Upper lobe of right lung (tissue), 1 donor: ENCODE measurements at regions not wholly inside any gene's neighbourhood (a gene's known extent, or its start where the extent isn't known, plus 50 kb on each side); places are given as distances from the start of the nearest gene placed in this dataset.

Experiments
- ATAC-seq: fragments of 200-7000 bp; cut with Tn5 transposase; one replicate; pipeline ENCODE4 v1.9.1; 2020; ENCODE audit warnings: mild to moderate bottlenecking, moderate library complexity
- DNase-seq: peaks from one replicate; pipeline ENCODE4 v3.0.0-alpha.2; 2020
- H3K27ac ChIP-seq: fragments of 200-600 bp; one replicate; pipeline ENCODE4 v1.8.0; 2022
- H3K27me3 ChIP-seq: fragments of 200-600 bp; one replicate; pipeline ENCODE4 v1.8.0; 2022; ENCODE audit warnings: mild to moderate bottlenecking
- H3K36me3 ChIP-seq: fragments of 200-600 bp; one replicate; pipeline ENCODE4 v1.8.0; 2022
- H3K4me1 ChIP-seq: fragments of 200-600 bp; one replicate; pipeline ENCODE4 v1.8.0; 2022
- H3K4me3 ChIP-seq: fragments of 200-600 bp; one replicate; pipeline ENCODE4 v1.8.0; 2022; ENCODE audit warnings: mild to moderate bottlenecking
- H3K9me3 ChIP-seq: fragments of 200-600 bp; one replicate; pipeline ENCODE4 v1.8.0; 2022
- intact Hi-C: fragments of 100-400 bp; cut with DNase I; formaldehyde crosslinking; loops from one replicate; pipeline ENCODE4 v1.11.0; 2022
- TF ChIP-seq, protein P1 (sequence below): fragments of 200-600 bp; IDR thresholded peaks from one replicate; pipeline ENCODE4 v1.8.0; 2022; ENCODE audit warnings: antibody characterized with exemption
- donor health status: DM: no; HTN: yes; CAD: no; lungs with severe emphysema.

DNA sequence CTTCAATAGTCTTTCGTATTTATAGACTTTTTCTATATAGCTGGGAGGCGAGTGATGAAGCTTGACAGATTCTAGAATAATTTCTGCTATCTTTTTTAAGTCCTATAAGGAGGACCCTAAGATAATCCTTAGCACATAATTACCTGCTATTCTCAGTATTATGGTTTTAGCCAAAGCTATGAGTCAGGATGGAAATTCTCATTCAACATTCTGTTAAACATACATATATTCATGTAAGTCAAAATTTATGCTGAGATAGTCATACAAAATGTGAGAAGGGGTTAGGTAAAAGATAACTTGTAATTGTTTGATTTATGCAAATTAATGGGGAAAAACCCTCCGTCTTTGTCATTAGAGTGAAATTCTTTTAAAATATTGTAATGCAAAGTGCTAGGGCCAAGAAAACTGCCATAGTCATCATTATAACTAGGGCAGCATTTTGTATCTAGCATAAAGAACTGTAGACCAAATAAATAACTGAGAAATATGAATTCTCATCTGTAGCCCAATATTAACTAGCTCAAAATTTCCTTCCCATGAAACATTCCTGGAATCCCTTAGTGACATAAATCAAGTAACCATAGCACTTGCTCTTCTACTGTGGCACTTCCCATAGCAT is 118.5 kb downstream of the MRPS30 start:
- Histone ChIP-seq H3K9me3 (no peaks in the 10 kb centered on the region), H3K27ac (no peak overlapping the region), H3K27me3 (no peaks in the 10 kb centered on the region), H3K36me3 (no peaks in the 10 kb centered on the region), H3K4me3 (no peak overlapping the region), H3K4me1 (no peaks in the 10 kb centered on the region)
- TF ChIP-seq, protein P1, sequence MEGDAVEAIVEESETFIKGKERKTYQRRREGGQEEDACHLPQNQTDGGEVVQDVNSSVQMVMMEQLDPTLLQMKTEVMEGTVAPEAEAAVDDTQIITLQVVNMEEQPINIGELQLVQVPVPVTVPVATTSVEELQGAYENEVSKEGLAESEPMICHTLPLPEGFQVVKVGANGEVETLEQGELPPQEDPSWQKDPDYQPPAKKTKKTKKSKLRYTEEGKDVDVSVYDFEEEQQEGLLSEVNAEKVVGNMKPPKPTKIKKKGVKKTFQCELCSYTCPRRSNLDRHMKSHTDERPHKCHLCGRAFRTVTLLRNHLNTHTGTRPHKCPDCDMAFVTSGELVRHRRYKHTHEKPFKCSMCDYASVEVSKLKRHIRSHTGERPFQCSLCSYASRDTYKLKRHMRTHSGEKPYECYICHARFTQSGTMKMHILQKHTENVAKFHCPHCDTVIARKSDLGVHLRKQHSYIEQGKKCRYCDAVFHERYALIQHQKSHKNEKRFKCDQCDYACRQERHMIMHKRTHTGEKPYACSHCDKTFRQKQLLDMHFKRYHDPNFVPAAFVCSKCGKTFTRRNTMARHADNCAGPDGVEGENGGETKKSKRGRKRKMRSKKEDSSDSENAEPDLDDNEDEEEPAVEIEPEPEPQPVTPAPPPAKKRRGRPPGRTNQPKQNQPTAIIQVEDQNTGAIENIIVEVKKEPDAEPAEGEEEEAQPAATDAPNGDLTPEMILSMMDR, result no peak
- DNase-seq (no peak), ATAC-seq (no peak)
- intact Hi-C loops, result no loop called here

DNA sequence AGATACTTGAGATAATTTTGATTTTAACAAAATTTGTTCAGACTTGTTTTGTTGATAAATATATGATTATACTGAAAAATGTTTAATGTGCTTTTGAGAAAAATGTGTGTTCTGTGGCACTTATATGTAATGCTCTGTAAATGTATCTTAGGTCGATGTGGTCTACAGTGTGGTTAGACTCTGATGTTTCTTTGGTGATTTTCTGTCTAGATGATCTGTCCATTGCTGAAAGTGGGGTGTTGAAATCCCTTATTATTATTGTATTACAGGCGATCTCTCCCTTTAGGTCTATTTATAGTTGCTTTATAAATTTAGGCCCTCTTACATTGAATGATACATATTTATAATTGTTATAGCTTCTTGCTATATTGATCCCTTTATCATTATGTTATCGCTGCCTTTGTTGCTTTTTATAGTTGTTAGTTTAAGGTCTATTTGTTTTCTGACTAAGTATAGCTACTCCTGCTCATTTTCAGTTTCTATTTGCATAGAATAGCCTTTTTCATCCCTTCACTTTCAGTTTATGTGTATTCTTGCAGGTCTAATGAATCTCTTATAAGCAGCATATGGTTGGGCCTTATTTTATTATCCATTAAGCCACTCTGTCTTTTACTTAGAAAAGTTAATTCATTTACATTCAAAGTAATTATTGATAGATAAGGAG is 124.3 kb downstream of the MRPS30 start:
- no peak overlapping the region for H3K4me3 ChIP-seq

DNA sequence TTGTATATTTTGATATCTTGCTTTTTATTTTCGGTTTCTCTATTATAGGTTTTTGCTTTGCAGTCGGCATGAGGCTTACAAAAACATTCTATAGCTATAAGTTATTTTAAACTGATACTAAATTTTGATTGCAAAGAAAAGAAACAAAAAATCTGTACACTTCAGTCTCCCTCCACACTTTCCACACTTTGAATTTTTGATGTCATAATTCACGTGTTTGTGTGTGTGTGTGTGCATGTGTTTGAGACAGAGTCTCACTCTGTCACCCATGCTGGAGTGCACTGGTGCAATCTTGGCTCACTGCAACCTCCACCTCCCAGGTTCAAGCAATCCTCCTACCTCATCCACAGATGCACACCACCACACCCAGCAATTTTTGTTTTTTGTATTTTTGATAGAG is 124.9 kb downstream of the MRPS30 start:
- TF ChIP-seq, protein P1, result no peak
- no peaks in the 10 kb centered on the region for H3K4me1 ChIP-seq
- ATAC-seq, result no peak
- no peaks in the 10 kb centered on the region for H3K36me3 ChIP-seq
- intact Hi-C loops, result no loop called here
- no peaks in the 10 kb centered on the region for H3K27me3 ChIP-seq
- H3K4me3 ChIP-seq, result no peak overlapping the region
- no peak for DNase-seq
- no peak overlapping the region for H3K27ac ChIP-seq
- H3K9me3 ChIP-seq, result no peaks in the 10 kb centered on the region

More for the DNA sequence above, 124.3 kb downstream of the MRPS30 start:
- Histone ChIP-seq H3K27me3 (no peaks in the 10 kb centered on the region), H3K27ac (no peak overlapping the region), H3K36me3 (no peaks in the 10 kb centered on the region), H3K4me1 (no peaks in the 10 kb centered on the region), H3K9me3 (no peaks in the 10 kb centered on the region)
- ATAC-seq (no peak), DNase-seq (no peak)
- intact Hi-C loops, result no loop called here
- TF ChIP-seq, protein P1, result no peak

DNA sequence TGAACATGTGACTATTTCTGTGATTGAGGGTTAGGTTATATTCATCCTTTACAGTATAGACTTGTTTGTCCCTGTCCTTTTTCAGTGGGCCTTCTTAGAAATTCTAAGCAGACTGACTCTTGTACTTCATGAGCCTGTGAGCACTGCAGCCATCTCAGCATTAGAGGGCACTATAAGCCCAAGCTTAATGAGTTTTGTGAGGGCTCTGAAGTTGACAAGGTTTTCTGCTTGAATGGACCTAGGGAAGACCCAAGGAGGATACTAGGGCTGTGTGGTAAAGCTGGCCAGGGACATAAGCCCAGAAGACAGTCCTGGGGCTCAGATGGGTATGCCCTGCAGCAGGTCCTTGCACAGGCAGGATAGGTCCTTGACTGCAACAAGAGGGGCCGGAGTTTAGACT is 126.5 kb downstream of the MRPS30 start:
- Histone ChIP-seq H3K9me3 (no peaks in the 10 kb centered on the region), H3K27me3 (no peaks in the 10 kb centered on the region), H3K4me3 (no peak overlapping the region), H3K27ac (no peak overlapping the region), H3K36me3 (no peaks in the 10 kb centered on the region), H3K4me1 (no peaks in the 10 kb centered on the region)
- DNase-seq, result no peak
- TF ChIP-seq, protein P1, result no peak
- intact Hi-C loops, result no loop called here
- ATAC-seq, result no peak

DNA sequence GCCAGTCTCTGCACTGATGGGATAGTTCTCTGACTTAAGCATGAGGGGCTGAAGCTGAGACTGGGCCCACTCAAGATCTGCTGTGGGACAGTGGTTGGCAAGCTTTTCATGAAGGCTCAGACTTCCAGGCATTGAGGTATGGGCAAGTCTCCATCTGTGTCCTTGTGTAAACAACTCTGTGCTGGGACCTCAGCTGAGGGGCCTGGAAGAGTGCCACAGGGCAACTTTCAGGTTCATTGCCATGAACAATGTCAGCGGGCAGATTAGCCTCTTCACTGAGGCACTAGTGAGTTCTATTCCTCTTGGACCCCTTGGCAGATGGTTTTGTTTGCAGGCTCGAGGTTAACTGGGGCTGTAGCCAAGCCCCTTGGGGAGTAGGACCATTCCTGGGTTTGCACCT is 127.1 kb downstream of the MRPS30 start:
- no peak for DNase-seq
- no peak overlapping the region for H3K27ac ChIP-seq
- TF ChIP-seq, protein P1, result no peak
- no peaks in the 10 kb centered on the region for H3K36me3 ChIP-seq
- intact Hi-C loops, result no loop called here
- H3K27me3 ChIP-seq, result no peaks in the 10 kb centered on the region
- ATAC-seq, result no peak
- no peaks in the 10 kb centered on the region for H3K9me3 ChIP-seq
- no peaks in the 10 kb centered on the region for H3K4me1 ChIP-seq
- H3K4me3 ChIP-seq, result no peak overlapping the region
